RWPE1 (cell line): ENCODE measurements at regions not wholly inside any gene's neighbourhood (a gene's known extent, or its start where the extent isn't known, plus 50 kb on each side); places are given as distances from the start of the nearest gene placed in this dataset.
"Not testable (repeated sequence)": the region's sequence is repeated elsewhere in the genome, so short reads cannot be mapped to it uniquely, and the experiment has no call there.

Experiments
- CTCF ChIA-PET: fragments of 350-600 bp; sonication (Branson Sonifier 250); formaldehyde crosslinking; extraction: SDS; loops from one replicate; lab custom pipeline; 2021; lab: Yijun Ruan, JAX
- POLR2A ChIA-PET: fragments of 400-600 bp; formaldehyde crosslinking; extraction: SDS; loops from one replicate; lab custom pipeline; 2020; ENCODE audit warnings: antibody characterized with exemption; ENCODE audit not compliant: low non-redundant PET; lab: Yijun Ruan, JAX
- DNase-seq: peaks from one replicate; pipeline ENCODE4 v3.0.0; 2012; ENCODE audit warnings: low spot score
- H3K27ac ChIP-seq: fragments of 450-650 bp; 2 replicates; pipeline ENCODE4 v1.5.1; 2017
- CTCF ChIP-seq: fragments of 450-650 bp; conservative IDR thresholded peaks from 2 replicates; pipeline ENCODE4 v1.5.1; 2017; ENCODE audit warnings: low read depth, mild to moderate bottlenecking

DNA sequence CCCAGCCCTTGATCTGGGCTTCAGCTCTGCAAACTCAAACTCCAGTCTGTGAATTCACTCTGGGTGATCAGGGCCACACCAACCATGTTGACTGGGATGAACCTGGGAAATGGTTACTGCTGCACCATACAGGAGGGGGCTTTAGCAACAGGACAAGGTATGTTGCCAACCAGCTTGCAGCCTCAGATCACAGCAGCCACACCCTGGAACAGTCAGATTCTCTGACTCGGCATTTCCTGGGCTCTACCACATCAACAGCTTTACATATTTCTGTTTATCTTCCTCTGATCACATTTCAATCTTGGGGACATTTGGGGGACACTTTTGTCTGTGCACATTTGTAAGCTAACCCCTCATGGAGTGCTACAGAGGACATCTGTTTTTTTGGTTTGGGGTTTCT lies 267.0 kb upstream of the NCAM1 start:
- no peak for TF ChIP-seq CTCF
- ChIA-PET CTCF (interaction anchor here (0.6 kb wide), 1 partner anchor 72 kb away, joined by 4 read pairs; no protein-coding TSS in a partner anchor), POLR2A (no interaction called here)
- peak overlapping the region; percentile 33 for H3K27ac ChIP-seq
- peak; percentile 12 for DNase-seq

GRCh38 chr11:112694813-112695212 lies 266.4 kb upstream of the NCAM1 start:
- no peak overlapping the region for H3K27ac ChIP-seq
- TF ChIP-seq CTCF, result no peak
- ChIA-PET CTCF (no interaction called here), POLR2A (no interaction called here)
- peak; percentile 33 for DNase-seq

GRCh38 chr11:112697391-112698178 lies 263.6 kb upstream of the NCAM1 start:
- ChIA-PET POLR2A (no interaction called here), CTCF (interaction anchor here (1.1 kb wide), 1 partner anchor 109 kb away, joined by 4 read pairs; no protein-coding TSS in a partner anchor)
- no peak for DNase-seq
- no peak; the same call in 1 of the 2 replicates for TF ChIP-seq CTCF
- no peak overlapping the region for H3K27ac ChIP-seq

DNA sequence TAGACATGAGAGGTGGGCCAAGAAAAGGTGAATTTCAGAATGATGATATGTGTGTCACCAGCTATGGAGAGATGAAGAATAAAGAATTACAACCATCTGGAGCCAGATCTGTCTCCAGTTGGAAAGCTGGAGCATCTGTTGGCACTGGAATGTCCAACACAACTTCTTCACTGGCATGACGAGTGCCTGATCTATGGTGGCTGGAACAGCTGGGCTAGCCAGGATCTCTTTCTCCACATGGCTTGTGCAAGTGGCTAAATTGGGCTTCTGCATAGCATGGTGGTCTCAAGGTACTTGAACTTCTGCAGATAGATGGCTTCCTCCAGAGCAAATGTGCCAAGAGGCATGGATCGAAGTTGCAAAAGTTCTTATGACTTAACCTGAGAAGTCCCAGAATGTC lies 256.1 kb upstream of the NCAM1 start:
- no peak overlapping the region for H3K27ac ChIP-seq
- no peak for TF ChIP-seq CTCF
- ChIA-PET CTCF (no interaction called here), POLR2A (no interaction called here)
- DNase-seq, result no peak

DNA sequence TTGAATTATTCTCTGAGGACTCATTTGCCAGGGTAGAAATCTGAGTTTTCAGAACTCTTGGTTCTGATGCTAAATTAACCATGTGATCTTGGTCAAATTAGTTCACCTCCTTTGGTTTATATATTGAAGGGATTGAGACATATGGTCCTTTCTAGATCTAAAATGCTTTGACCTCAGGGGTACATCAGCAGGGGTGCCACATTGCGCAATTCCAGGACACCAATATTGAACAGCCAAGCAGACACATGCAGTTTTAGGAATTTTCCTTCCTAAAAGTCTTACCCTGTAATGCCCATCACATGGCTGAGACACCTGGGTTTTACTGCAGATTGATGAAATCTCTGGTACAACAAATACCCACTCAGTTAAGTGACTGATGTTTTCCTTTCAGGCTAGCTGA lies 254.4 kb upstream of the NCAM1 start:
- ChIA-PET POLR2A (no interaction called here), CTCF (no interaction called here)
- TF ChIP-seq CTCF, result no peak
- H3K27ac ChIP-seq, result no peak overlapping the region
- DNase-seq, result no peak

GRCh38 chr11:112714340-112714739 lies 246.9 kb upstream of the NCAM1 start:
- CTCF ChIA-PET, POLR2A ChIA-PET: not testable (repeated sequence)

DNA sequence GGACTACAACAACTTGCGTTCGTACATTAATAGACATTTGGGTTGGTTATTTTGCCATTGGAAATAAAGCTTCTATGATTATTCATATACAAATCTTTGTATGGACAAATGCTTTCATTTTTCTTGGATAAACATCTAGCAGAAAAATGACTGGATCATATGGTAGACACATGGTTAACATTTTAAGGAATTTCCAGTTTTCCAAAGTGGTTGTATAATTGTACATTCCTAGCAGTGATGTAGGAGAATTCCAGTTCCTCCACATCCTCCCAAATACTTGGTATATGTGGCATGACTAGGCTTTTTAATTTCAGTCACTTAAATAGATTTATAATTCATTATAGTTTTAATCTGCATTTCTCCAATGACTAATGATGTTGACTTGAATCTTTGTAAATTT lies 246.2 kb upstream of the NCAM1 start:
- ChIA-PET CTCF (no interaction called here), POLR2A (no interaction called here)
- no peak for DNase-seq
- no peak overlapping the region for H3K27ac ChIP-seq
- no peak for TF ChIP-seq CTCF

More at GRCh38 chr11:112714340-112714739, 246.9 kb upstream of the NCAM1 start:
- DNase-seq, H3K27ac ChIP-seq: not testable (repeated sequence)
